ENCODE measurements at regions not wholly inside any gene's neighbourhood (a gene's known extent, or its start where the extent isn't known, plus 50 kb on each side); places are given as distances from the start of the nearest gene placed in this dataset.

DNA sequence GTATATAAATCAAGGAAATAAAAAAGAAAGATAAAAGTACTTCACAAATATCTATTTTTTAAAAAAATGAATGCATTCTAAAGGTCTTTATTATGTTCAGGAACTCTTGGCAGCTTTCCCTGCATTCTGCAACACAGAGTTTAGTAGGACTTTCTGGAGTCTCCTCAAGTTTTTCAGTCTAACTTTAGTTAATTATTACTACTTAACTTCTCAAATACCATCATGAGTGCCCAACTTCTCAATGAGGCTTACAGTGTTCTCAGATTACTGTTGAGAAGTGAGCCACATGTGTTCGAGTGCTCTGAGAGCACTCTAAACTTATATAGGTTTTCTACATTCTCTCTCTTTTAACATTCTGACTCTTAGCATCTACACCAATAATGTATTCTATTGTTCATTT lies 1852.9 kb upstream of the PCDH10 start:
- H3K4me1 Mint-ChIP-seq: no peaks in the 10 kb centered on the region
- DNase-seq (ENCODE audit: low spot score in 2 of 2, unreplicated experiment in 2 of 2): no peak
- TF ChIP-seq, protein P1, sequence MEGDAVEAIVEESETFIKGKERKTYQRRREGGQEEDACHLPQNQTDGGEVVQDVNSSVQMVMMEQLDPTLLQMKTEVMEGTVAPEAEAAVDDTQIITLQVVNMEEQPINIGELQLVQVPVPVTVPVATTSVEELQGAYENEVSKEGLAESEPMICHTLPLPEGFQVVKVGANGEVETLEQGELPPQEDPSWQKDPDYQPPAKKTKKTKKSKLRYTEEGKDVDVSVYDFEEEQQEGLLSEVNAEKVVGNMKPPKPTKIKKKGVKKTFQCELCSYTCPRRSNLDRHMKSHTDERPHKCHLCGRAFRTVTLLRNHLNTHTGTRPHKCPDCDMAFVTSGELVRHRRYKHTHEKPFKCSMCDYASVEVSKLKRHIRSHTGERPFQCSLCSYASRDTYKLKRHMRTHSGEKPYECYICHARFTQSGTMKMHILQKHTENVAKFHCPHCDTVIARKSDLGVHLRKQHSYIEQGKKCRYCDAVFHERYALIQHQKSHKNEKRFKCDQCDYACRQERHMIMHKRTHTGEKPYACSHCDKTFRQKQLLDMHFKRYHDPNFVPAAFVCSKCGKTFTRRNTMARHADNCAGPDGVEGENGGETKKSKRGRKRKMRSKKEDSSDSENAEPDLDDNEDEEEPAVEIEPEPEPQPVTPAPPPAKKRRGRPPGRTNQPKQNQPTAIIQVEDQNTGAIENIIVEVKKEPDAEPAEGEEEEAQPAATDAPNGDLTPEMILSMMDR (IDR thresholded peaks at IDR 0.05; ENCODE audit: unreplicated experiment): no peak
- peaks cover 1% of the 10 kb centered on the region for H3K36me3 Mint-ChIP-seq
- no peak overlapping the region for H3K4me3 Mint-ChIP-seq
- H3K9me3 Mint-ChIP-seq: peaks cover 12% of the 10 kb centered on the region
- no peak overlapping the region for H3K27ac Mint-ChIP-seq
- no peaks in the 10 kb centered on the region for H3K27me3 Mint-ChIP-seq (ENCODE audit: low read depth)

DNA sequence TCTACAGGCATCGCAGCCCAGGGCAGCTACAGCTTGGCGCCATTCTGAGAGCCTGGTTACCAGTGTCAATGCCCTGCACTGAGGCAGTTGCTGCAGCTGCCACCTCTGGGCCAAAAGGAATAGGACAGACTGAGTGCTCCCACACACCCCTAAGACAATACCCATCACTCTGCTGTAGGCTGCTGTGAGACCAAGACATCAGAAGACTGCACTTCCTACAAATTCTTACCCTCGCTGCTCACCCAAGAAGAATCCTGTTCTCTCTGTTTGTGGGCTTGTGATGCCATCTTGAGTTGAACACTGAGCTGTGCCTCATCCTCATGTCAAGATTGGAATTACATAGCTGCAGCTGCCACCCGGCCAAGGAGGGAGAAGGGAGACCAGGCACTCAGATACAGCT lies 1847.0 kb upstream of the PCDH10 start:
- Mint-ChIP-seq H3K27ac (no peak overlapping the region), H3K4me3 (no peak overlapping the region), H3K9me3 (peaks cover 17% of the 10 kb centered on the region), H3K27me3 (ENCODE audit: low read depth) (no peaks in the 10 kb centered on the region), H3K4me1 (no peaks in the 10 kb centered on the region), H3K36me3 (no peaks in the 10 kb centered on the region)
- TF ChIP-seq, protein P1 (IDR thresholded peaks at IDR 0.05; ENCODE audit: unreplicated experiment): no peak
- DNase-seq (ENCODE audit: low spot score in 2 of 2, unreplicated experiment in 2 of 2): no peak

DNA sequence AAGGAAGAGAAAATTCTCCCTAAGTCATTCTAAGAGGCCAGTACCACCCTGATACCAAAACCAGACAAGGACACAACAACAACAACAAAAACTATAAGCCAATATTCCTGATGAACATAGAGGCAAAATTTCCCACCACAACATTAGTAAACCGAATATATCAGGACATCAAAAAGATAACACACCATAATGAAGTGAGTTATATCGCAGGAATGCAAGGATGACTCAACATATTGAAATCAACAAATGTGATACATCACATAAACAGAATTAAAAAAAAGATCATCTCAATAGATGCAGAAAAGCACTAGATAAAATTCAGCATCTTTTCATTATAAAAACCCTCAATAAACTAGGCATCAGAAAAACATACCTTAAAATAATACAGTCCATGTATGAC lies 1844.4 kb upstream of the PCDH10 start:
- TF ChIP-seq, protein P1 (IDR thresholded peaks at IDR 0.05; ENCODE audit: unreplicated experiment): no peak
- H3K27ac Mint-ChIP-seq: no peak overlapping the region
- H3K27me3 Mint-ChIP-seq (ENCODE audit: low read depth): no peaks in the 10 kb centered on the region
- DNase-seq (ENCODE audit: low spot score in 2 of 2, unreplicated experiment in 2 of 2): no peak
- peaks cover 17% of the 10 kb centered on the region for H3K9me3 Mint-ChIP-seq
- H3K36me3 Mint-ChIP-seq: no peaks in the 10 kb centered on the region
- no peaks in the 10 kb centered on the region for H3K4me1 Mint-ChIP-seq
- H3K4me3 Mint-ChIP-seq: no peak overlapping the region

DNA sequence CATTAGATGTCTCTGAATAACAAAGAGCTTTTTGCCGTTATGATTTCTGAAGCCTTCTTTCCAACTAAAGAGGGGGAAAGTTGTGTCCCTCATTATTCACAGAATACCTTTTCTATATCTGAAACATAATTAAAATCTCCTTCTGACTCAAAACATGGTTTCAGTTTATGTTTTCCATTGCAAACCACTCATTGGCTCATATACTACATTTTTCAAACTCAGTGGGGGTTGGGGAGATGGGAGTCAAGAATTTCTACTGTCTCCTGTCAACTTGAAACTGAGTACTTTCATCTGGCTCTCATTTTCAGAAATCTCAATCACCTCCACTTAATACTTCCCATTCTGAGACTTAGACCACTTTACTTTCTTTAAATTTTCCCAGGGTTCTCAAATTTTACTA lies 1839.5 kb upstream of the PCDH10 start:
- Mint-ChIP-seq H3K4me3 (no peak overlapping the region), H3K4me1 (no peaks in the 10 kb centered on the region), H3K27me3 (ENCODE audit: low read depth) (no peaks in the 10 kb centered on the region), H3K9me3 (peaks cover 3% of the 10 kb centered on the region), H3K27ac (no peak overlapping the region), H3K36me3 (no peaks in the 10 kb centered on the region)
- no peak for DNase-seq (ENCODE audit: low spot score in 2 of 2, unreplicated experiment in 2 of 2)
- TF ChIP-seq, protein P1 (IDR thresholded peaks at IDR 0.05; ENCODE audit: unreplicated experiment): no peak

DNA sequence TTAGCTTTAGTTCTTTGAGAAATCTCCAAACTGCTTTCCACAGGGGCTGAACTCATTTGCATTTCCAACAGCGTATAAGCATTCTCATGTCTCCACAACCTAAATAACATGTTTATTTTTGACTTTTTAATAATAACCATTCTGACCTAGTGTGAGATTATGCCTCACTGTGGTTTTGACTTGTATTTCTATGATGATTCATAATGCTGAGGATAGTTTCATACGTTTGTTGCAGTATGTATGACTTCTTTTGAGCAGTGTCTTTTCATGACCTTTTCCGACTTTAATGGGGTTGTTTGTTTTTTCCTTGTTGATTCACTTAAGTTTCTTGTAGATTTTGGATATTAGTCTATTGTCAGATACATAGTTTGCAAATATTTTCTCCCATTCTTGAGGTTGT lies 1833.0 kb upstream of the PCDH10 start:
- Mint-ChIP-seq H3K36me3 (no peaks in the 10 kb centered on the region), H3K27me3 (ENCODE audit: low read depth) (no peaks in the 10 kb centered on the region), H3K27ac (no peak overlapping the region), H3K4me1 (no peaks in the 10 kb centered on the region), H3K4me3 (no peak overlapping the region), H3K9me3 (peaks cover 7% of the 10 kb centered on the region)
- DNase-seq (ENCODE audit: low spot score in 2 of 2, unreplicated experiment in 2 of 2): no peak
- TF ChIP-seq, protein P1 (IDR thresholded peaks at IDR 0.05; ENCODE audit: unreplicated experiment): no peak

DNA sequence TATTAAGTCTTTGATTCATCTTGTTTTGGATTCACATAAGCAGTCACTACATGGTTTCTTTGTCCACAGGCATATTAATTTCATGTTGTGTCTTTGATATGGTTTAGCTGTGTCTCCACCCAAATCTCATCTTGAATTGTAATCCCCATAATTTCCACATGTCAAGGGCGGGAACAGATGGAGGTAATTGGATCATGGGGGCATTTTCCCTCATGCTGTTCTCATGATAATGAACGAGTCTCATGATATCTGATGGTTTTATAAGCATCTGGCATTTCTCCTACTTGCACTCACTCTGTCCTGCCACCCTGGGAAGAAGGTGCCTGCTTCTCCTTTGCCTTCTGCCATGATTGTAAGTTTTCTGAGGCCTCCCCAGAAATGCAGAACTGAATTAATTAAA lies 1811.2 kb upstream of the PCDH10 start:
- no peak for DNase-seq (ENCODE audit: low spot score in 2 of 2, unreplicated experiment in 2 of 2)
- TF ChIP-seq, protein P1 (IDR thresholded peaks at IDR 0.05; ENCODE audit: unreplicated experiment): no peak
- Mint-ChIP-seq H3K4me3 (no peak overlapping the region), H3K27me3 (ENCODE audit: low read depth) (no peaks in the 10 kb centered on the region), H3K9me3 (no peaks in the 10 kb centered on the region), H3K36me3 (no peaks in the 10 kb centered on the region), H3K27ac (no peak overlapping the region), H3K4me1 (no peaks in the 10 kb centered on the region)
